Large intestine (tissue), 3 donors: ENCODE measurements at regions not wholly inside any gene's neighbourhood (a gene's known extent, or its start where the extent isn't known, plus 50 kb on each side); places are given as distances from the start of the nearest gene placed in this dataset.

Experiments
- DNase-seq, 2 donors: peaks; one replicate each; pipeline versions ENCODE4 v3.0.0 to v3.0.0-alpha.2; 2013
- H3K27ac ChIP-seq: one replicate; pipeline ENCODE4 v1.5.1; 2013; ENCODE audit warnings: low read length
- H3K27me3 ChIP-seq: 2 replicates; pipeline ENCODE4 v1.6.1; 2013; ENCODE audit warnings: low read length; ENCODE audit not compliant: control insufficient read depth, insufficient read depth
- H3K36me3 ChIP-seq: 2 replicates; pipeline ENCODE4 v1.6.1; 2013; ENCODE audit warnings: low read length; ENCODE audit not compliant: control insufficient read depth, insufficient read depth
- H3K4me1 ChIP-seq: one replicate; pipeline ENCODE4 v1.6.1; 2013; ENCODE audit warnings: low read length; ENCODE audit not compliant: control insufficient read depth, insufficient read depth
- H3K4me3 ChIP-seq: one replicate; pipeline ENCODE4 v1.5.1; 2013; ENCODE audit warnings: low read length
- H3K9me3 ChIP-seq: one replicate; pipeline ENCODE4 v1.6.1; 2013; ENCODE audit warnings: mild to moderate bottlenecking, low read depth, low read length, moderate library complexity; ENCODE audit not compliant: control insufficient read depth
- WGBS: methylation state at CpG from one replicate; pipeline ENCODE4 v1.1.5; 2013; ENCODE audit warnings: low lambda C conversion rate; ENCODE audit not compliant: insufficient coverage; 5-methylcytosine and 5-hydroxymethylcytosine counted together

GRCh38 chr10:36882781-36883180 is 242.6 kb upstream of the ANKRD30A start:
- DNase-seq = no peak
- Histone ChIP-seq H3K27me3 (no peaks in the 10 kb centered on the region), H3K9me3 (no peaks in the 10 kb centered on the region), H3K4me3 (no peak overlapping the region), H3K27ac (no peak overlapping the region), H3K36me3 (no peaks in the 10 kb centered on the region), H3K4me1 (no peaks in the 10 kb centered on the region)
- WGBS = no CpG with 5 or more reads among the region's 3 CpGs

GRCh38 chr10:36880898-36881297 is 244.5 kb upstream of the ANKRD30A start:
- DNase-seq = no peak
- Histone ChIP-seq H3K4me3 (no peak overlapping the region), H3K27ac (no peak overlapping the region), H3K9me3 (no peaks in the 10 kb centered on the region), H3K36me3 (no peaks in the 10 kb centered on the region), H3K4me1 (no peaks in the 10 kb centered on the region), H3K27me3 (no peaks in the 10 kb centered on the region)
- 15% methylated on average over 2 of the region's 5 CpGs for WGBS

- no peaks in the 10 kb centered on the region for H3K9me3 ChIP-seq
- no peak overlapping the region for H3K27ac ChIP-seq
- 58% methylated on average over 2 of the region's 6 CpGs for WGBS
Measured at GRCh38 chr10:36872702-36873393, 252.6 kb upstream of the ANKRD30A start.

GRCh38 chr10:36840788-36841187 is 284.6 kb upstream of the ANKRD30A start:
- no peak overlapping the region for H3K27ac ChIP-seq
- WGBS = 94% methylated on average over 3 of the region's 4 CpGs
- no peaks in the 10 kb centered on the region for H3K9me3 ChIP-seq
- no peak for DNase-seq
- H3K36me3 ChIP-seq = no peaks in the 10 kb centered on the region
- H3K27me3 ChIP-seq = no peaks in the 10 kb centered on the region
- no peak overlapping the region for H3K4me3 ChIP-seq
- no peaks in the 10 kb centered on the region for H3K4me1 ChIP-seq

More at GRCh38 chr10:36872702-36873393, 252.6 kb upstream of the ANKRD30A start:
- Histone ChIP-seq H3K36me3 (no peaks in the 10 kb centered on the region), H3K4me3 (no peak overlapping the region), H3K27me3 (no peaks in the 10 kb centered on the region), H3K4me1 (no peaks in the 10 kb centered on the region)
- DNase-seq = no peak

GRCh38 chr10:36837416-36837815 is 288.0 kb upstream of the ANKRD30A start:
- no peaks in the 10 kb centered on the region for H3K9me3 ChIP-seq
- H3K4me3 ChIP-seq = no peak overlapping the region
- no peak overlapping the region for H3K27ac ChIP-seq
- no peak for DNase-seq
- no peaks in the 10 kb centered on the region for H3K4me1 ChIP-seq
- H3K36me3 ChIP-seq = no peaks in the 10 kb centered on the region
- no peaks in the 10 kb centered on the region for H3K27me3 ChIP-seq

- Histone ChIP-seq H3K27ac (no peak overlapping the region), H3K4me1 (no peaks in the 10 kb centered on the region), H3K36me3 (no peaks in the 10 kb centered on the region), H3K4me3 (no peak overlapping the region), H3K27me3 (no peaks in the 10 kb centered on the region), H3K9me3 (peaks cover 7% of the 10 kb centered on the region)
- no CpG with 5 or more reads among the region's 20 CpGs for WGBS
- no peak for DNase-seq
Measured at GRCh38 chr10:36819781-36820180, 305.6 kb upstream of the ANKRD30A start.

- Histone ChIP-seq H3K4me1 (no peaks in the 10 kb centered on the region), H3K9me3 (peaks cover 7% of the 10 kb centered on the region), H3K27ac (no peak overlapping the region), H3K4me3 (no peak overlapping the region), H3K27me3 (no peaks in the 10 kb centered on the region), H3K36me3 (no peaks in the 10 kb centered on the region)
- no peak for DNase-seq
- 100% methylated on average over 2 of the region's 15 CpGs for WGBS
Measured at GRCh38 chr10:36817898-36818297, 307.5 kb upstream of the ANKRD30A start.

- Histone ChIP-seq H3K27ac (no peak overlapping the region), H3K9me3 (no peaks in the 10 kb centered on the region), H3K4me3 (no peak overlapping the region), H3K4me1 (no peaks in the 10 kb centered on the region), H3K27me3 (no peaks in the 10 kb centered on the region), H3K36me3 (no peaks in the 10 kb centered on the region)
- DNase-seq = no peak
- no CpG with 5 or more reads among the region's 2 CpGs for WGBS
Measured at GRCh38 chr10:36808625-36809362, 316.6 kb upstream of the ANKRD30A start.

GRCh38 chr10:36803229-36803628 is 322.2 kb upstream of the ANKRD30A start:
- no peak overlapping the region for H3K27ac ChIP-seq
- DNase-seq = no peak
- WGBS = 67% methylated on average over 1 of the region's 6 CpGs

GRCh38 chr10:36802490-36803153 is 322.8 kb upstream of the ANKRD30A start:
- no peaks in the 10 kb centered on the region for H3K27me3 ChIP-seq
- no peaks in the 10 kb centered on the region for H3K4me1 ChIP-seq
- no peak overlapping the region for H3K4me3 ChIP-seq
- no CpG with 5 or more reads among the region's 13 CpGs for WGBS
- peak; percentile 23 to 33 for DNase-seq
- H3K9me3 ChIP-seq = no peaks in the 10 kb centered on the region
- no peaks in the 10 kb centered on the region for H3K36me3 ChIP-seq
- H3K27ac ChIP-seq = no peak overlapping the region

More at GRCh38 chr10:36803229-36803628, 322.2 kb upstream of the ANKRD30A start:
- Histone ChIP-seq H3K4me3 (no peak overlapping the region), H3K36me3 (no peaks in the 10 kb centered on the region), H3K9me3 (no peaks in the 10 kb centered on the region), H3K4me1 (no peaks in the 10 kb centered on the region), H3K27me3 (no peaks in the 10 kb centered on the region)
